GM21526 (cell line): ENCODE measurements at regions not wholly inside any gene's neighbourhood (a gene's known extent, or its start where the extent isn't known, plus 50 kb on each side); places are given as distances from the start of the nearest gene placed in this dataset.

Source experiments
- ATAC-seq: cut with Tn5 transposase; IDR thresholded peaks from one replicate; pipeline ENCODE4 v1.9.1; 2021; ENCODE audit warnings: moderate library complexity; ENCODE audit not compliant: unreplicated experiment, low FRiP score

DNA sequence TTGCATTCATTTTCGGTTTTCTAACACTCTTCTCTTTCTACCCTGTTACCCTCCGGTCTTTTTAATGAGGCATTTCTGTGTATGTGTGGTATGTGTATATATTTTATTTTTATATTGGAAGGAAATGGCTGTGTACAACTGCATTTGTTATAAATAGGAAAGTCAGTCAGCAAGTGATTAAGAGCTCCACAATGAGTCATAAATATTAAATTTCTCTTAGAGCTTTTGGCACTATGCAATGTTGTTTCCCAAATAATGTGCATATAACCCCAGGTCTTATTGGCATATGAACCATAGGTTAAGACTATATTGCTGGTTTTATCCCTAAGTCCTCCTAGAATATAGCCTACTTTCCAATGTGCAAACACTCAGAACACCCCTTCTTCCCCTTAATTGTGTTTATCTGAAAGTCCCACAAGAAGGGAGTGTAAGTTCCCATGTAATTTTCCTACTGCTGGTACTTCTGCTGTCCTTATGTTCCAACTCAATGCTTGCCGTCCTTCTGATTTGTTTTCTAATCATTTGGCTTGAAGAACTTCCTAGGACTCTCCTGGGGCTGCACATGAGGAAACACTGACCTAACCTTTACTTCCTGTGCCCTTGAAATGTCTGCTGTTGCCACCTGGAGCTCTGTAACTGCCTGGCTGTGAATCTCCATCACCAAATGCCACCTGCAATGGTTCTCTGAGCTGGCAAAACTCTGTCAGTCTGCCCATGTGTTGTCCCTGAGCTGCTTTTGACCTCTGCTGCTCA is 65.5 kb upstream of the PCSK5 start:
- no peak for ATAC-seq

DNA sequence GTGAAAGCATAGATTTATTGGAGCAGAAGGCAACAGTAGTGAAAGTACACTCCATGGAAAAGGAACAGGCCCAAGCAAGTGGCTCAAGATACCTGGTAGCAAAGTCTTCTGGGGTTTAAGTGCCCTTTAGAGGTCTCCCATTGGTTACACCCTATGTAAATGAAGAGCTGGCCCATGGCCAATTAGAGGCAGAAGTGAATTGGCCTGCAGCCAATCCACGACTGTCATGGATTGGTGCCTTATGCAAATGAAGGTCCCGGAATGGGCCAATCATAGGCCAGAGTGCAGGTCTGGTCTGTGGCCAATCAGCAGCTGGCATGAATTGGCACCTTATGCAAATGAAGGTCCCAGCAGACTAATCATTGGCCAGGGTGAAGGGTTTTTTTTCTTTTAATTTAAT is 64.2 kb upstream of the PCSK5 start:
- no peak for ATAC-seq

DNA sequence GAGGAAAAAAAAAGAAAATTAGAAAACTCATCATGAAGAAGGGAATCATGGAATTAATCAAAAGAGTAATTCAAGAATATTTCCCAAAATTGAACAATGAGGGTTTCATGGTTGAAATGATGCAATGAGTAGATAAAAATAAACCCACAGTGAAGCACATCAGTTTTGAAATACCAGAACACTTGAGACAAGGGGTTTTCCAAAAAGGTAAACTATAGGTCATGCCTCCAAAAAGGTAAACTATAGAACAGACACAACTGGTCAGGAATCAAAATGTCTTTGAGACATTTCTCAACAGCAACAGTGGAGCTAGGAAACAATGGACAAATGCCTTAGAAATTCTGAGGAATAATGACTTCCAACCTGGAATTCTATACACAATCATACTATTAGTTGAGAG is 60.2 kb upstream of the PCSK5 start:
- no peak for ATAC-seq

DNA sequence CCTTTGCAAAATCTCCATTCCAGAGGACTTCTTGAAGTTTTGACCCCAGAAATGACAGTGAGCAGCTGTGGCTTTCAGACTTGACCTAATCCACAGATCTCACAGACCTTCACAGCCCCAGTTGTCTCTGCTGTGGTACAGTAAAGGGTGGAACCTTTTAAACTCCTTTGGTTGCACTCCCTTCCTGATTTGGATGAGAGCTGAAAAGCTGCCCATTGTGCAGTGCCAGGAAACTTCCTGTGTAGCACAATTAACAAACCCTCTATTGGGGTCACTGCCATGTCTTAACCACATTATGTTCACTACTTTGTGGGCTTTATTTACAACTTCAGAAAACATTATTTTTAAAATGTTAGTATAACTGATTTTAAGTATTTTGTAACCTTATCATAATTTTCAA is 56.7 kb upstream of the PCSK5 start:
- no peak for ATAC-seq

DNA sequence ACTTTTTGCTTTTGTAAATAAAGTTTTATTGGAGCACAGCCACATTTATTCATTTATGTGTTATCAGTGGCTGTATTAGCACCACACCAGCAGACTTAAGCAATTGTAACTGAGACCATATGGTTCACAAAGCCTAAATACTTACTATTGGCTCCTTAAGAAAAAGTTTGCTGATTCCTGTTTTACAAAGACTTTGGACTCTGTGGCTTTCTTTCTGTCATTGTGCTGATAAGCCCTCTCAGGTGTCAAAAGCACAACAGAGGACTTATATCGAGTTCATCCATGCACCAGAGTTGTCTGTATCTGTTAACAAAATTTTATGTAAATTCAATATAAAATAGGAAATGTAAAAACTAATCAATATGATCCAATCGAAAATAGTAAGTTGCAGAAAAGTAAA is 55.6 kb upstream of the PCSK5 start:
- no peak for ATAC-seq
